IPS DF 19.7 (cell line): ENCODE measurements at regions not wholly inside any gene's neighbourhood (a gene's known extent, or its start where the extent isn't known, plus 50 kb on each side); places are given as distances from the start of the nearest gene placed in this dataset.

ENCODE experiments used
- DNase-seq: peaks from one replicate; pipeline ENCODE4 v3.0.0-alpha.2; 2013; ENCODE audit warnings: low read depth, low spot score

- no peak for DNase-seq
Observed at GRCh38 chr2:51693640-51694039, 661.7 kb upstream of the NRXN1 start.

GRCh38 chr2:51681854-51682253 lies 649.9 kb upstream of the NRXN1 start:
- DNase-seq: no peak

- peak; percentile 9 for DNase-seq
Observed at GRCh38 chr2:51673628-51674027, 641.7 kb upstream of the NRXN1 start.

- no peak for DNase-seq
Observed at GRCh38 chr2:51667679-51668078, 635.7 kb upstream of the NRXN1 start.

- DNase-seq: peak; percentile 38
Observed at GRCh38 chr2:51662187-51662586, 630.3 kb upstream of the NRXN1 start.

GRCh38 chr2:51657849-51658248 lies 625.9 kb upstream of the NRXN1 start:
- no peak for DNase-seq

GRCh38 chr2:51650769-51651168 lies 618.8 kb upstream of the NRXN1 start:
- DNase-seq: no peak

- no peak for DNase-seq
Observed at GRCh38 chr2:51649366-51649765, 617.4 kb upstream of the NRXN1 start.

- DNase-seq: no peak
Observed at GRCh38 chr2:51638811-51639210, 606.9 kb upstream of the NRXN1 start.

GRCh38 chr2:51633073-51633472 lies 601.1 kb upstream of the NRXN1 start:
- DNase-seq: no peak

GRCh38 chr2:51629406-51629805 lies 597.5 kb upstream of the NRXN1 start:
- DNase-seq: no peak

GRCh38 chr2:51628917-51629316 lies 597.0 kb upstream of the NRXN1 start:
- no peak for DNase-seq

GRCh38 chr2:51624995-51625394 lies 593.1 kb upstream of the NRXN1 start:
- DNase-seq: no peak

- DNase-seq: no peak
Observed at GRCh38 chr2:51620796-51621195, 588.9 kb upstream of the NRXN1 start.

GRCh38 chr2:51619961-51620360 lies 588.0 kb upstream of the NRXN1 start:
- DNase-seq: no peak

GRCh38 chr2:51612387-51612786 lies 580.5 kb upstream of the NRXN1 start:
- DNase-seq: no peak

- DNase-seq: no peak
Observed at GRCh38 chr2:51601706-51602105, 569.8 kb upstream of the NRXN1 start.

- DNase-seq: peak; percentile 5
Observed at GRCh38 chr2:51597086-51597485, 565.2 kb upstream of the NRXN1 start.

GRCh38 chr2:51595836-51596235 lies 563.9 kb upstream of the NRXN1 start:
- DNase-seq: no peak

- peak; percentile 9 for DNase-seq
Observed at GRCh38 chr2:51581636-51582267, 549.8 kb upstream of the NRXN1 start.

GRCh38 chr2:51579412-51579811 lies 547.5 kb upstream of the NRXN1 start:
- no peak for DNase-seq

GRCh38 chr2:51575181-51575580 lies 543.2 kb upstream of the NRXN1 start:
- no peak for DNase-seq

GRCh38 chr2:51559026-51559425 lies 527.1 kb upstream of the NRXN1 start:
- DNase-seq: no peak

- no peak for DNase-seq
Observed at GRCh38 chr2:51553476-51553875, 521.5 kb upstream of the NRXN1 start.
